B cell (primary cell): ENCODE measurements at regions not wholly inside any gene's neighbourhood (a gene's known extent, or its start where the extent isn't known, plus 50 kb on each side); places are given as distances from the start of the nearest gene placed in this dataset.

Experiments
- ATAC-seq: fragments of 200-7000 bp; cut with Tn5 transposase; one replicate; pipeline ENCODE4 v1.10.0; 2021; ENCODE audit warnings: low read depth, mild to moderate bottlenecking, moderate number of reproducible peaks, moderate library complexity
- CTCF ChIA-PET: fragments of 350-600 bp; sonication (Branson Sonifier 250); formaldehyde crosslinking; loops from one replicate; lab custom pipeline; 2021; ENCODE audit warnings: antibody characterized with exemption, inconsistent platforms; lab: Charles Lee
- POLR2A ChIA-PET: fragments of 350-600 bp; sonication (Branson Sonifier 250); formaldehyde crosslinking; loops from one replicate; lab custom pipeline; 2021; ENCODE audit warnings: antibody characterized with exemption; lab: Charles Lee
- DNase-seq: peaks from one replicate; pipeline ENCODE4 v3.0.0; 2013
- H2AFZ ChIP-seq: 2 replicates; pipeline ENCODE4 v1.6.1; 2012; ENCODE audit warnings: mild to moderate bottlenecking, low read depth, low read length; ENCODE audit not compliant: insufficient read depth, poor library complexity, severe bottlenecking
- H3K27ac ChIP-seq, 2 donors: 1 replicate in 1 of 2; 2 replicates in 1 of 2; pipeline ENCODE4 v1.5.1; 2012 to 2013; ENCODE audit warnings: low read length in 2 of 2, mild to moderate bottlenecking in 2 of 2, moderate library complexity in 1 of 2
- H3K27me3 ChIP-seq, 4 experiments: fragments of 200-600 bp in 1 of 4; sonication (generic) in 1 of 4; replicated peaks in 1 of 4; 1 replicate in 2 of 4; 2 replicates in 2 of 4; pipeline versions ENCODE4 v1.6.1 to v1.7.0; 2013 to 2016; ENCODE audit warnings: low read length in 3 of 4, mild to moderate bottlenecking in 2 of 4, mixed read lengths in 1 of 4, moderate library complexity in 1 of 4; ENCODE audit not compliant: insufficient read depth in 4 of 4, control insufficient read depth in 3 of 4; ENCODE audit errors: control extremely low read depth in 1 of 4
- H3K36me3 ChIP-seq, 2 experiments: replicated peaks in 1 of 2; 1 replicate in 1 of 2; 2 replicates in 1 of 2; pipeline versions ENCODE4 v1.6.1 to v1.7.1; 2013; ENCODE audit warnings: low read length in 1 of 2; ENCODE audit not compliant: insufficient read depth in 2 of 2, control insufficient read depth in 1 of 2; ENCODE audit errors: control extremely low read depth in 1 of 2, extremely low read depth in 1 of 2
- H3K4me1 ChIP-seq, 2 donors: fragments of 200-600 bp in 1 of 2; sonication (generic) in 1 of 2; 1 replicate in 1 of 2; 2 replicates in 1 of 2; pipeline versions ENCODE4 v1.5.1 to v1.6.1; 2013 to 2017; ENCODE audit warnings: low read length in 2 of 2; ENCODE audit not compliant: control insufficient read depth in 2 of 2, insufficient read depth in 2 of 2
- H3K4me2 ChIP-seq: replicated peaks from 2 replicates; pipeline ENCODE3; 2012; ENCODE audit warnings: mild to moderate bottlenecking, low read depth, low read length; ENCODE audit not compliant: poor library complexity, severe bottlenecking
- H3K4me3 ChIP-seq, 5 experiments: fragments of 200-600 bp in 1 of 5; sonication (generic) in 1 of 5; 1 replicate in 3 of 5; 2 replicates in 2 of 5; pipeline versions ENCODE4 v1.5.1 to v1.7.0; 2011 to 2016; ENCODE audit warnings: low read length in 4 of 5, mild to moderate bottlenecking in 4 of 5, low read depth in 2 of 5, control low read depth in 1 of 5, moderate library complexity in 1 of 5; ENCODE audit not compliant: insufficient read depth in 1 of 5; ENCODE audit errors: control extremely low read depth in 1 of 5, extremely low read depth in 1 of 5
- H3K79me2 ChIP-seq: fragments of 200-600 bp; sonication (generic); one replicate; pipeline ENCODE4 v1.6.0; 2016; ENCODE audit warnings: low read length; ENCODE audit not compliant: control insufficient read depth, insufficient read depth
- H3K9ac ChIP-seq: fragments of 200-600 bp; sonication (generic); 2 replicates; pipeline ENCODE4 v1.6.1; 2017; ENCODE audit warnings: mild to moderate bottlenecking, low read length, moderate library complexity
- H3K9me3 ChIP-seq, 3 donors: one replicate each; pipeline versions ENCODE4 v1.6.1 to v1.7.1; 2013; ENCODE audit warnings: low read length in 2 of 3; ENCODE audit not compliant: control insufficient read depth in 2 of 3, insufficient read depth in 1 of 3; ENCODE audit errors: control extremely low read depth in 1 of 3
- H4K20me1 ChIP-seq: 2 replicates; pipeline ENCODE4 v1.6.0; 2012; ENCODE audit warnings: mild to moderate bottlenecking, low read length; ENCODE audit not compliant: insufficient read depth, control insufficient read depth, poor library complexity, severe bottlenecking
- H3K27ac Mint-ChIP-seq: one replicate; pipeline ENCODE4 v1.8.0; 2021; ENCODE audit warnings: mixed read lengths
- H3K27me3 Mint-ChIP-seq: one replicate; pipeline ENCODE4 v1.8.0; 2021; ENCODE audit warnings: mixed read lengths
- H3K4me1 Mint-ChIP-seq: one replicate; pipeline ENCODE4 v1.8.0; 2021; ENCODE audit warnings: mixed read lengths
- H3K4me3 Mint-ChIP-seq: one replicate; pipeline ENCODE4 v1.8.0; 2021; ENCODE audit warnings: mixed read lengths
- H3K9me3 Mint-ChIP-seq: one replicate; pipeline ENCODE4 v1.8.0; 2022; ENCODE audit warnings: mixed read lengths; ENCODE audit not compliant: insufficient read depth
- EZH2 ChIP-seq: IDR thresholded peaks from 2 replicates; pipeline ENCODE4 v1.6.1; 2012; ENCODE audit warnings: borderline replicate concordance, low read depth, mild to moderate bottlenecking, moderate library complexity, low read length; ENCODE audit not compliant: insufficient read depth, poor library complexity, severe bottlenecking
- WGBS: methylation state at CpG from one replicate; pipeline ENCODE4 v1.1.5; 2013; ENCODE audit warnings: missing lambda C conversion rate; ENCODE audit not compliant: insufficient coverage; 5-methylcytosine and 5-hydroxymethylcytosine counted together
- intact Hi-C: fragments of 100-400 bp; cut with micrococcal nuclease; formaldehyde crosslinking; loops from one replicate; pipeline ENCODE4 v1.10.0; 2022
- TF ChIP-seq, protein P1 (sequence below): fragments of 200-600 bp; IDR thresholded peaks from one replicate; pipeline ENCODE4 v1.8.0; 2022; ENCODE audit warnings: antibody characterized with exemption, mild to moderate bottlenecking

DNA sequence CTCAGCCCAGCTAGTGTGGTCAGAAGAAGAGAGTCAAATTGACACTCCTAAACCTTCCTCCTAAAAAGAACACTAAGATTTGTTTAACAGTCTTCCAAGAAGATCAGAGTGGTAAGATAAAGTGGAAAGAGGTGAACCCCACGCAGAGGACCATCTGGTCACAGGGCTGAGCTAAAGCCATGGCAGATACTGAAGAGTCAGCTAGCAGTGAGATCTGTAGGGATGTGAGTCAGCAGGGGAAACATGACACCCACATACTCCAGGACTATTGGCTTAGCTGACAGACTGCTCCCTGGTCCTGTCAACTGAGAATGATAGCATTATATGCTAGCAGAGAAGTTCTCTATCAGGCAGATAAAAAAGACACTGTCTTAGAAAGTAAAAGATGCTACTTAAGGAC is 269.4 kb upstream of the ALG10 start:
- Histone ChIP-seq H3K9me3 (no peaks in the 10 kb centered on the region), H3K36me3 (no peaks in the 10 kb centered on the region), H4K20me1 (no peaks in the 10 kb centered on the region), H3K27ac (no peak overlapping the region), H3K4me1 (no peaks in the 10 kb centered on the region), H2AFZ (no peak overlapping the region), H3K4me2 (no peak overlapping the region), H3K27me3 (no peaks in the 10 kb centered on the region), H3K79me2 (no peaks in the 10 kb centered on the region), H3K9ac (no peak overlapping the region), H3K4me3 (no peak overlapping the region)
- Mint-ChIP-seq H3K9me3 (peaks cover under 1% of the 10 kb centered on the region), H3K27me3 (no peaks in the 10 kb centered on the region), H3K4me3 (no peak overlapping the region), H3K4me1 (no peaks in the 10 kb centered on the region), H3K27ac (no peak overlapping the region)
- no peak for TF ChIP-seq EZH2
- TF ChIP-seq, protein P1, sequence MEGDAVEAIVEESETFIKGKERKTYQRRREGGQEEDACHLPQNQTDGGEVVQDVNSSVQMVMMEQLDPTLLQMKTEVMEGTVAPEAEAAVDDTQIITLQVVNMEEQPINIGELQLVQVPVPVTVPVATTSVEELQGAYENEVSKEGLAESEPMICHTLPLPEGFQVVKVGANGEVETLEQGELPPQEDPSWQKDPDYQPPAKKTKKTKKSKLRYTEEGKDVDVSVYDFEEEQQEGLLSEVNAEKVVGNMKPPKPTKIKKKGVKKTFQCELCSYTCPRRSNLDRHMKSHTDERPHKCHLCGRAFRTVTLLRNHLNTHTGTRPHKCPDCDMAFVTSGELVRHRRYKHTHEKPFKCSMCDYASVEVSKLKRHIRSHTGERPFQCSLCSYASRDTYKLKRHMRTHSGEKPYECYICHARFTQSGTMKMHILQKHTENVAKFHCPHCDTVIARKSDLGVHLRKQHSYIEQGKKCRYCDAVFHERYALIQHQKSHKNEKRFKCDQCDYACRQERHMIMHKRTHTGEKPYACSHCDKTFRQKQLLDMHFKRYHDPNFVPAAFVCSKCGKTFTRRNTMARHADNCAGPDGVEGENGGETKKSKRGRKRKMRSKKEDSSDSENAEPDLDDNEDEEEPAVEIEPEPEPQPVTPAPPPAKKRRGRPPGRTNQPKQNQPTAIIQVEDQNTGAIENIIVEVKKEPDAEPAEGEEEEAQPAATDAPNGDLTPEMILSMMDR, result no peak
- POLR2A ChIA-PET, result no interaction called here
- CTCF ChIA-PET, result no interaction called here
- no peak for DNase-seq
- no CpG with 5 or more reads among the region's 1 CpG for WGBS
- ATAC-seq, result no peak
- intact Hi-C loops, result no loop called here

DNA sequence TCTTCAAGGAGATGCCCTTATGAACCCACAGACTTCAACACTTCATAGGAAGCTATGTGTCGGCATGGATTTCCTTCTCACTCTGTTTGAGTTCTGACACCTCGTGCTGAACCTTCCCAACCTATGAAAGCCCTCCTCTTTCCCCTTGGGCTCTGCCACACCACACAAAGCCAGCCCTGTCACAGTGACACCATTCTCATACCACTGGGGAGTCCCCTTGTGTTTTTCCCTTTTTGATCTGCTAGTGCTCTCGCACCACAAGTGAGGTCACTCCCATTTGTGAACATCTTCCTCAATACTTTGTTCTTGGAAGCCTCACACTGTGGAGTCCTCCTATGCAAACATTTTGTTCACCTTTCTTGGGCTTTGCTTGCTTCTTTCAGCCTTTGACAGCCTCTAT is 264.6 kb upstream of the ALG10 start:
- H2AFZ ChIP-seq, result no peak overlapping the region
- intact Hi-C loops, result no loop called here
- H3K4me3 Mint-ChIP-seq, result no peak overlapping the region
- H3K9me3 Mint-ChIP-seq, result no peaks in the 10 kb centered on the region
- ChIA-PET CTCF (no interaction called here), POLR2A (no interaction called here)
- DNase-seq, result no peak
- H3K4me3 ChIP-seq, result no peak overlapping the region
- ATAC-seq, result no peak
- no peaks in the 10 kb centered on the region for H3K9me3 ChIP-seq
- H3K27ac Mint-ChIP-seq, result no peak overlapping the region
- no peaks in the 10 kb centered on the region for H3K4me1 Mint-ChIP-seq
- no peaks in the 10 kb centered on the region for H3K27me3 Mint-ChIP-seq
- H3K27ac ChIP-seq, result no peak overlapping the region
- WGBS, result 90% methylated on average over 3 of the region's 3 CpGs
- no peaks in the 10 kb centered on the region for H4K20me1 ChIP-seq
- H3K4me1 ChIP-seq, result no peaks in the 10 kb centered on the region
- TF ChIP-seq, protein P1, result no peak
- TF ChIP-seq EZH2, result no peak
- no peak overlapping the region for H3K9ac ChIP-seq
- no peaks in the 10 kb centered on the region for H3K27me3 ChIP-seq
- no peaks in the 10 kb centered on the region for H3K79me2 ChIP-seq
- H3K4me2 ChIP-seq, result no peak overlapping the region
- H3K36me3 ChIP-seq, result no peaks in the 10 kb centered on the region
